ENCODE measurements at regions not wholly inside any gene's neighbourhood (a gene's known extent, or its start where the extent isn't known, plus 50 kb on each side); places are given as distances from the start of the nearest gene placed in this dataset.

- TF ChIP-seq POLR2A (IDR thresholded peaks at IDR 0.05; ENCODE audit: low read length) (no peak), GATA1 (IDR thresholded peaks at IDR 0.05; ENCODE audit: low read depth, low read length) (no peak)
Observed at GRCh38 chr11:112608509-112608908, 347.8 kb upstream of the PLET1 start.

Data from erythroblast (primary cell).